SK-N-SH (cell line): ENCODE measurements at regions not wholly inside any gene's neighbourhood (a gene's known extent, or its start where the extent isn't known, plus 50 kb on each side); places are given as distances from the start of the nearest gene placed in this dataset.

Experiments used
- CTCF ChIA-PET: fragments of 300-600, 350-600 bp; formaldehyde crosslinking; extraction: SDS; loops from one replicate; lab custom pipeline; 2021; lab: Yijun Ruan, JAX
- POLR2A ChIA-PET: fragments of 350-600 bp; sonication (Branson Sonifier 250); formaldehyde crosslinking; extraction: SDS; loops from one replicate; lab custom pipeline; 2020; ENCODE audit warnings: antibody characterized with exemption, inconsistent platforms; lab: Yijun Ruan, JAX
- DNase-seq: peaks from one replicate; pipeline ENCODE4 v3.0.0; 2012
- H2AFZ ChIP-seq: fragments of 200-600 bp; sonication (generic); 2 replicates; pipeline ENCODE4 v1.8.1; 2016; ENCODE audit warnings: antibody characterized with exemption, mild to moderate bottlenecking, low read depth
- H3F3A ChIP-seq: fragments of 200-600 bp; sonication (generic); replicated peaks from 2 replicates; pipeline ENCODE3; 2016; ENCODE audit warnings: antibody characterized with exemption, mild to moderate bottlenecking; ENCODE audit not compliant: insufficient read depth
- H3K27ac ChIP-seq, 2 experiments: fragments of 200-500 bp in 1 of 2; fragments of 200-600 bp in 1 of 2; sonication (Bioruptor generic) in 1 of 2; sonication (generic), shearing (Covaris generic) in 1 of 2; 2 replicates each; pipeline versions ENCODE4 v1.5.1 to v1.6.1; 2014 to 2016; ENCODE audit warnings: low read depth in 2 of 2, inconsistent platforms in 1 of 2, low read length in 1 of 2, mild to moderate bottlenecking in 1 of 2, mixed read lengths in 1 of 2
- H3K27me3 ChIP-seq: fragments of 200-600 bp; sonication (generic), shearing (Covaris generic); 2 replicates; pipeline ENCODE4 v1.6.1; 2016; ENCODE audit warnings: mixed run types; ENCODE audit not compliant: insufficient read depth
- H3K36me3 ChIP-seq, 2 experiments: fragments of 200-500 bp in 1 of 2; fragments of 200-600 bp in 1 of 2; sonication (Bioruptor generic) in 1 of 2; sonication (generic) in 1 of 2; replicated peaks in 1 of 2; 2 replicates each; pipeline versions ENCODE3 to v1.5.1; 2014 to 2016; ENCODE audit warnings: low read length in 1 of 2, mild to moderate bottlenecking in 1 of 2; ENCODE audit not compliant: insufficient read depth in 2 of 2, control insufficient read depth in 1 of 2
- H3K4me1 ChIP-seq, 2 experiments: fragments of 200-500 bp in 1 of 2; fragments of 200-600 bp in 1 of 2; sonication (Bioruptor generic) in 1 of 2; sonication (generic), shearing (Covaris generic) in 1 of 2; 2 replicates each; pipeline versions ENCODE4 v1.5.1 to v1.6.1; 2014 to 2016; ENCODE audit warnings: low read depth in 1 of 2, low read length in 1 of 2, mixed run types in 1 of 2; ENCODE audit not compliant: insufficient read depth in 2 of 2, control insufficient read depth in 1 of 2
- H3K4me2 ChIP-seq: fragments of 200-600 bp; sonication (generic), shearing (Covaris generic); 2 replicates; pipeline ENCODE4 v1.6.1; 2017; ENCODE audit warnings: mixed run types
- H3K4me3 ChIP-seq, 2 experiments: fragments of 200-500 bp in 1 of 2; fragments of 200-600 bp in 1 of 2; sonication (Bioruptor generic) in 1 of 2; sonication (generic), shearing (Covaris generic) in 1 of 2; 2 replicates each; pipeline versions ENCODE4 v1.5.1 to v1.8.1; 2014 to 2016; ENCODE audit warnings: low read depth in 2 of 2, inconsistent platforms in 1 of 2, low read length in 1 of 2, mild to moderate bottlenecking in 1 of 2, mixed read lengths in 1 of 2, moderate library complexity in 1 of 2
- H3K79me2 ChIP-seq: fragments of 200-600 bp; sonication (generic); 2 replicates; pipeline ENCODE4 v1.8.1; 2017; ENCODE audit warnings: mild to moderate bottlenecking; ENCODE audit not compliant: insufficient read depth
- H3K9ac ChIP-seq: fragments of 200-600 bp; sonication (generic); 2 replicates; pipeline ENCODE4 v1.6.1; 2017; ENCODE audit warnings: mixed run types
- H3K9me2 ChIP-seq: fragments of 200-600 bp; sonication (generic); 2 replicates; pipeline ENCODE4 v1.6.1; 2017; ENCODE audit warnings: mixed run types
- H3K9me3 ChIP-seq: fragments of 200-600 bp; sonication (generic); 2 replicates; pipeline ENCODE4 v1.6.1; 2017; ENCODE audit warnings: mixed run types, mild to moderate bottlenecking, moderate library complexity
- H4K20me1 ChIP-seq: fragments of 200-600 bp; sonication (generic); 2 replicates; pipeline ENCODE4 v1.6.1; 2017; ENCODE audit warnings: mild to moderate bottlenecking, mixed run types; ENCODE audit not compliant: insufficient read depth
- EZH2phosphoT487 ChIP-seq: fragments of 200-600 bp; sonication (generic); IDR thresholded peaks from 2 replicates; pipeline ENCODE4 v1.6.1; 2017; ENCODE audit warnings: low read depth, mixed run types, mild to moderate bottlenecking, antibody characterized with exemption, moderate library complexity, borderline replicate concordance
- FOXJ3 ChIP-seq: sonication (generic); formaldehyde crosslinking; IDR thresholded peaks from 2 replicates; pipeline ENCODE4 v1.5.1; 2020; ENCODE audit warnings: mild to moderate bottlenecking, missing genetic modification reagents
- GABPA ChIP-seq: IDR thresholded peaks from 2 replicates; pipeline ENCODE4 v1.4.0; 2012; ENCODE audit warnings: low read depth, mild to moderate bottlenecking
- GATA2 ChIP-seq: sonication (generic); formaldehyde crosslinking; IDR thresholded peaks from 2 replicates; pipeline ENCODE4 v1.5.0; 2020; ENCODE audit warnings: mild to moderate bottlenecking, missing genetic modification reagents
- JUND ChIP-seq: IDR thresholded peaks from 2 replicates; pipeline ENCODE4 v1.4.0; 2012
- MEF2A ChIP-seq: IDR thresholded peaks from 2 replicates; pipeline ENCODE4 v1.4.0; 2012; ENCODE audit warnings: low read depth, borderline replicate concordance
- MXI1 ChIP-seq: IDR thresholded peaks from 2 replicates; pipeline ENCODE4 v1.6.1; 2012; ENCODE audit warnings: mild to moderate bottlenecking, low read depth, low read length, improper control_type of control experiment
- NFIC ChIP-seq: IDR thresholded peaks from 2 replicates; pipeline ENCODE4 v1.4.0; 2012; ENCODE audit warnings: borderline replicate concordance
- POLR2AphosphoS5 ChIP-seq: IDR thresholded peaks from 2 replicates; pipeline ENCODE4 v1.6.1; 2012; ENCODE audit warnings: low read depth, low read length
- RFX5 ChIP-seq: IDR thresholded peaks from 2 replicates; pipeline ENCODE4 v1.6.1; 2012; ENCODE audit warnings: mild to moderate bottlenecking, improper control_type of control experiment, low read length
- RXRA ChIP-seq: IDR thresholded peaks from 2 replicates; pipeline ENCODE4 v1.4.0; 2012; ENCODE audit warnings: low read depth, mild to moderate bottlenecking, borderline replicate concordance
- SMC3 ChIP-seq: IDR thresholded peaks from 2 replicates; pipeline ENCODE4 v1.6.1; 2012; ENCODE audit warnings: low read depth, low read length, improper control_type of control experiment
- TF ChIP-seq, protein P1 (sequence below): fragments of 150-350 bp; IDR thresholded peaks from 2 replicates; pipeline ENCODE4 v1.6.1; 2017; ENCODE audit warnings: antibody characterized with exemption, low read length, low read depth, borderline replicate concordance
- TF ChIP-seq, protein P2 (sequence below): fragments of 150-350 bp; IDR thresholded peaks from 2 replicates; pipeline ENCODE4 v1.6.1; 2016; ENCODE audit warnings: mild to moderate bottlenecking, low read depth, low read length
- TF ChIP-seq, protein P3 (sequence below): IDR thresholded peaks from 2 replicates; pipeline ENCODE4 v1.4.0; 2012; ENCODE audit warnings: low read depth, borderline replicate concordance
- TF ChIP-seq, protein P4 (sequence below): IDR thresholded peaks from 2 replicates; pipeline ENCODE4; 2012

DNA sequence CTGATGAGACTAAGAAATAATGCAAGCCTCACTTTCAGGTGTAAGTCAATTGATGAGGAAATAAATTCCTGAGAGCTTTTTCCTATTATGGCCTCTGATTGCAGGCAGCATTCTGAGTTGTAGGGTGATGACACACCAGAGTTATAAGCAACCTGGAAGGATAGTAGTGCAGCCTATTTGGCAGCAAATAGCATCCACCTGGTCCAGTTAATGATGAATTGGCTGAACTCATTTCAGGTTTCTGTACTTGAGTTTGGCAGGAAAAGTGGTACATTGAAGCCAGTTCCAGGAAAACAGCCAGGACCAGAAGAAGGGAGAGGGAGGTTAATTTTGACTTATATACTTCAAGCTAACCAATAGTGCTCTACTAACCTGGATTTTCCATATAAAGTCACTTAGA is 316.8 kb downstream of the NAF1 start:
- H2AFZ ChIP-seq = no peak overlapping the region
- no peaks in the 10 kb centered on the region for H3K79me2 ChIP-seq
- DNase-seq = no peak
- no peaks in the 10 kb centered on the region for H3K27me3 ChIP-seq
- no peaks in the 10 kb centered on the region for H3K9me2 ChIP-seq
- H3K4me2 ChIP-seq = no peak overlapping the region
- TF ChIP-seq POLR2AphosphoS5 (no peak), RFX5 (no peak), JUND (no peak), GATA2 (CRISPR knock-in tag) (no peak), EZH2phosphoT487 (no peak), GABPA (no peak), MXI1 (no peak), NFIC (no peak), RXRA (no peak), SMC3 (no peak), FOXJ3 (CRISPR knock-in tag) (no peak), MEF2A (no peak)
- TF ChIP-seq, protein P1, sequence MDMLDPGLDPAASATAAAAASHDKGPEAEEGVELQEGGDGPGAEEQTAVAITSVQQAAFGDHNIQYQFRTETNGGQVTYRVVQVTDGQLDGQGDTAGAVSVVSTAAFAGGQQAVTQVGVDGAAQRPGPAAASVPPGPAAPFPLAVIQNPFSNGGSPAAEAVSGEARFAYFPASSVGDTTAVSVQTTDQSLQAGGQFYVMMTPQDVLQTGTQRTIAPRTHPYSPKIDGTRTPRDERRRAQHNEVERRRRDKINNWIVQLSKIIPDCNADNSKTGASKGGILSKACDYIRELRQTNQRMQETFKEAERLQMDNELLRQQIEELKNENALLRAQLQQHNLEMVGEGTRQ = no peak
- TF ChIP-seq, protein P2, sequence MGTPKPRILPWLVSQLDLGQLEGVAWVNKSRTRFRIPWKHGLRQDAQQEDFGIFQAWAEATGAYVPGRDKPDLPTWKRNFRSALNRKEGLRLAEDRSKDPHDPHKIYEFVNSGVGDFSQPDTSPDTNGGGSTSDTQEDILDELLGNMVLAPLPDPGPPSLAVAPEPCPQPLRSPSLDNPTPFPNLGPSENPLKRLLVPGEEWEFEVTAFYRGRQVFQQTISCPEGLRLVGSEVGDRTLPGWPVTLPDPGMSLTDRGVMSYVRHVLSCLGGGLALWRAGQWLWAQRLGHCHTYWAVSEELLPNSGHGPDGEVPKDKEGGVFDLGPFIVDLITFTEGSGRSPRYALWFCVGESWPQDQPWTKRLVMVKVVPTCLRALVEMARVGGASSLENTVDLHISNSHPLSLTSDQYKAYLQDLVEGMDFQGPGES = no peak
- TF ChIP-seq, protein P3, sequence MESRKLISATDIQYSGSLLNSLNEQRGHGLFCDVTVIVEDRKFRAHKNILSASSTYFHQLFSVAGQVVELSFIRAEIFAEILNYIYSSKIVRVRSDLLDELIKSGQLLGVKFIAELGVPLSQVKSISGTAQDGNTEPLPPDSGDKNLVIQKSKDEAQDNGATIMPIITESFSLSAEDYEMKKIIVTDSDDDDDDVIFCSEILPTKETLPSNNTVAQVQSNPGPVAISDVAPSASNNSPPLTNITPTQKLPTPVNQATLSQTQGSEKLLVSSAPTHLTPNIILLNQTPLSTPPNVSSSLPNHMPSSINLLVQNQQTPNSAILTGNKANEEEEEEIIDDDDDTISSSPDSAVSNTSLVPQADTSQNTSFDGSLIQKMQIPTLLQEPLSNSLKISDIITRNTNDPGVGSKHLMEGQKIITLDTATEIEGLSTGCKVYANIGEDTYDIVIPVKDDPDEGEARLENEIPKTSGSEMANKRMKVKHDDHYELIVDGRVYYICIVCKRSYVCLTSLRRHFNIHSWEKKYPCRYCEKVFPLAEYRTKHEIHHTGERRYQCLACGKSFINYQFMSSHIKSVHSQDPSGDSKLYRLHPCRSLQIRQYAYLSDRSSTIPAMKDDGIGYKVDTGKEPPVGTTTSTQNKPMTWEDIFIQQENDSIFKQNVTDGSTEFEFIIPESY = no peak
- TF ChIP-seq, protein P4, sequence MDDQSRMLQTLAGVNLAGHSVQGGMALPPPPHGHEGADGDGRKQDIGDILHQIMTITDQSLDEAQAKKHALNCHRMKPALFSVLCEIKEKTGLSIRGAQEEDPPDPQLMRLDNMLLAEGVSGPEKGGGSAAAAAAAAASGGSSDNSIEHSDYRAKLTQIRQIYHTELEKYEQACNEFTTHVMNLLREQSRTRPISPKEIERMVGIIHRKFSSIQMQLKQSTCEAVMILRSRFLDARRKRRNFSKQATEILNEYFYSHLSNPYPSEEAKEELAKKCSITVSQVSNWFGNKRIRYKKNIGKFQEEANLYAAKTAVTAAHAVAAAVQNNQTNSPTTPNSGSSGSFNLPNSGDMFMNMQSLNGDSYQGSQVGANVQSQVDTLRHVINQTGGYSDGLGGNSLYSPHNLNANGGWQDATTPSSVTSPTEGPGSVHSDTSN = no peak
- H3K36me3 ChIP-seq = no peaks in the 10 kb centered on the region
- ChIA-PET CTCF (no interaction called here), POLR2A (no interaction called here)
- no peaks in the 10 kb centered on the region for H3F3A ChIP-seq
- no peaks in the 10 kb centered on the region for H3K4me1 ChIP-seq
- H3K9me3 ChIP-seq = no peaks in the 10 kb centered on the region
- no peaks in the 10 kb centered on the region for H4K20me1 ChIP-seq
- H3K9ac ChIP-seq = no peak overlapping the region
- H3K4me3 ChIP-seq = no peak overlapping the region
- H3K27ac ChIP-seq = no peak overlapping the region
